Activated CD4-positive, CD25-positive, alpha-beta regulatory T cell treated with anti-CD3 and anti-CD28 coated beads, Interleukin-2, amount 50 U/mL, for 16 hours (primary cell): ENCODE measurements at regions not wholly inside any gene's neighbourhood (a gene's known extent, or its start where the extent isn't known, plus 50 kb on each side); places are given as distances from the start of the nearest gene placed in this dataset.

Experiments used
- DNase-seq: peaks from one replicate; pipeline ENCODE4 v3.0.0-alpha.2; 2020; ENCODE audit warnings: low read depth, low spot score

DNA sequence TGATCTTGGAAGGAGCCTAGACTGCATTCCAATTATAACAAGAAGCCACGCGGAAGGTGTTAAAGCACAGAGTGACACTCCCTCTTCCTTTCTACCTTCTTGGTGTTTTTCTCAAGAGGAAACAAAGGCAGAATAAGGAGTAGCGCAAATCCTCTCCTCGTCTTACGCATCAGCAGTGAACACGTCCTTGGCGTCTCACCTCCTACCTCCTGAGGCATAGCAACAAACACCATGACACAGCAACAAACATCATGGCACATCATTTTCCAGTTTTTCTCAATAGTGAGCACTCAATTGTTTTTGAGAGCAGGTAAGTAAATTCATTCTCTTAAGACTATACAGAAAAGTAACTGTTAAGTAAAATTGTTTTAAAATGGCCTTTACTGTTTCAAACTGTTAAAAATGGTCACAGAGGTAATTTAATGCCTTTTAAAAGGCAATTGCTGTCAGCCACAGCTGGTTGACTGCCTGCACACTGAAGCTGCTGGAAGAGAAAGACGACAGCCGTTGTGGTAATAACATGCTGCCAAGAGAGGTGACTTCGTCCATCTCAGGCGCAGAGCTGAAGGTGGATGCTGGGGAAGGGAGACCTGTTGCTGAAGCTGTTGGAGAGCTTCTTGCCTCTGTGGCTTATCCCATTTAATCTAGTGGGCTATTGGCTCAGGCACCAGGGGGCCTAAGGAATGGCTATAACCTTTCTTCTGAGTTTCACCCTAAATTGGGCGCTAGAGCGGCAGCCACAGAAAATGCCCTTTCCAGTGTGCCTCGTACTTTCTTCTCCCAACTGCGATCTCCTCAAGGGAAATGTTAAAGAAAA lies 703.7 kb downstream of the UQCRFS1 start:
- DNase-seq, result no peak

DNA sequence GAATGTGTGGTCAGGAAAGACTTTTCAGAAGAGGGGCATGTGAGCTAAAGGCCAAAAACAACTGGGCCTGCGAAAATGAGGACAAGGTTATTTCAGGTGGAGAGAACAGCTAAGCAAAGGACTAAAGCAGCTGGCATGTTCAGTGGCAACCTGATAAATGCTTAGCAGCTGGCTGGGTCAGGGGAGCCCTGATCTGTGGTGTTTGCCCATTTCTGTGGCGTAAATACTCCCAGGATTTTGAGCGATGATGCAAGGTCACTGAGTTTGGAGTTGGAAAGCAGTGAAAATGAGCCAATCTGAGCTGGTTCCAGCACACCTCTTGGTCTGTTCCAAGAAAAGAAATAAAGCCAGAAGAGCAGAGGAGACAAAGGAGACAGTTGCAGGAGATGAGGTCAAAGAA lies 704.3 kb downstream of the UQCRFS1 start:
- no peak for DNase-seq

DNA sequence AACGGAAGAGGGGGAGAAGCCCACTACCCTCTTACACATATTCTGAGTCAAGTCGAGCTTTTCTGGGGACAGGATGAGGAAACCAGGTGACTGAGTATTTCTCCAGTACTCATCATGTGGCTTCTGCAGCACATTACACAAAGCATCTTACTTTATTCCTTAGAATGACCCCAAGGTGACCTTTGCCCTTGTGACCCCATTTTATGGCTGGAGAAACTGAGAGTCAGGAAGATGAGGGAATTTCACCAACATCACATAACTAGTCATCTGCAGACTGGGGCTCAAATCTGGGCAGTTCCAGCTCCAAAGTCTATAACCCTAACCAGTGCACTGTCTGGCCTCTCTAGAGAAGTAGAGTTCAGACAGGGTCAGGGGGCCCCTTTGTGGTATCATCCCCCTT lies 707.0 kb downstream of the UQCRFS1 start:
- no peak for DNase-seq

DNA sequence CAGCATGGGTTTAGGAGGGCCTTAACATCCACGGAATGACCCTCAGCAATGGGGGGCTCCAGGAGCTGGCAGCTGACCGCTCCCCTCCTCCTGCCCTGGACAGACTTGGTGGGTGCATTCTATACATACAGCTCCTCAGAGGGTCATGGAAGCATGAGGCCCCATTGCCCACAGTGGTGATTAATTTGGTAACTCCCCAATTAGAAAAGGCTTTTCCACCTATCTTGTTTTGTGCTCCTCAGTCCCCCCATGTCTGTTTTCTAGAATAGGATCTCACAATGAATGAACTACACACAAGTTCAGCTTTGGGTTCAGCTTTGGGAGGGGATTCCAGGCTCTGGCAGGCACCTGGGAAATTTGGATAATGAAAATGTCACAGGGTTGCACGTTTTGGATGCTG lies 707.8 kb downstream of the UQCRFS1 start:
- DNase-seq, result no peak

DNA sequence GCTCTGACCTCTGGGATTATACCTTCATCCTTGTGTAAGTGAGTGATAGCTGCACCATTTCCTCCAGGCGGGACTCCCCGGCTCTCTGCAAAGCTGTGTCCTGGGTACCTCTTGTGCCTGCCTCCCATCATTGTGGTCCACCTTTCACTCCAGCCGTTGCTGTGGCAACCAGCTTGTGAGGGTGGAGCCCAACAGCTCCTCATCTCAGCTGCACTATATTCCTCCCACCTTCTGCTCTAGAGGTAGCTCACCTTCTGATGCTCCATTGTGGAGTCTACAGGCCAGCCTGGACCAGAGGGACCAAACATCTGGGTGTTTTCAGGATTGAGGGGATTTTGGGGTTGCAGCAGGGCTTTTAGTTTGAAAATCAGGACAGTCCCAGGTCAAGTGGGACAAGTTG lies 708.2 kb downstream of the UQCRFS1 start:
- DNase-seq, result no peak

DNA sequence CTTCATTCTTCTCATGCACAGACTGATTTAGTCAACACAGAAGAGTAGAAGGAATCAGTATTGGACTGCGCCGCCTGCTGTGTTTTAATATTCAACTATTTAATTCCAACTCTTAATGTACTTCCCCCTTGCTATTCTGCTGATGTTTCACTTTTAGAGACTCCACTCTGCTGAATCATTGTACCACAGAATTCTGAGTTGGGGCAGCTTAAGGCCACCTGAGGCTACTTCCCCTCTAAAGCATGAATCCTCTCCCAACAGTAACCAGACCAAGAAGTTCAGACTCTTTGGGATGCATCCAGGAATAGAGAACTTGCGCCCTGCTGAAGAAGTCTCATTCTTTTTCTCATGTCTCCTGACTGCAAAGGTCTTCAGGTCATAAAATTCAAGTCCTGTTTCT lies 708.8 kb downstream of the UQCRFS1 start:
- DNase-seq, result no peak

DNA sequence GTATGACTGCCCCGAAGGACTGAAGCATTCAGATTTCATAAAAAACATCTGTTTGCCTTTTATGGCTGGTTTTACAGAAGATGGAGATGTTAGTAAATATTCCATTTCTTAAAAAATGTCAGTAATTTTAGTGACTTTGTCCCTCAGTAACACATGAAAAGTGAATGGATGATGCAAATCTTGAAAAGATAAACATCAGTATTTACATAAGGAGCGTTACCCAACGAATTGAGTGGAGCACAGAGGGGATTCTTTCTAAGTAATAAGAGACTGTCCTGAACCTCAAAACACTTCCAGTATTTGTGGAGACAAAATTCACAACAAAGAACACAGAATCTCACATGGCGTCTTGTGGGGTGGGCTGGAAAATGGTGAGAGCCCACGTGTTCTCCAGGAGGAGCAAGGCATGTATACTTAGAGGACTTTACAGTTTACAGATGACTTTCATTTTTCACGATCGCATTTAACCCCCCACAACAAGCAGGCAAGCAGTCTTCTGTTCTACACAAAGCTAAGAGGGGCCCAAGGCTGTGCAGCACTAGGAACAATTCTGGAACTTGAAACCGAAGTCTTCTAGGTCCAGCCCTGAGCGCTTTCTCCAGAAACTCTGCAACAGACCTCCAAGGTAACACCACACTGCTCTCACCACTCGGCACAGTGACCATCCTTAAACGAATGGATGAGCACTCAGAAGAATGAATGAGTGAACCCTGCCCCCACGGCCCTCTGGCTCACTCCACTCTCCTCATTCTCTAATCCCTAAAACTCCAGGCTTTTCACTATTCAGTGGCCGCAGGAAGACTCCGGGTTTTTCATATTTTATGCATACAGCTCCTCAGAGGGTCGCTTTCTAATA lies 709.8 kb downstream of the UQCRFS1 start:
- DNase-seq, result no peak

DNA sequence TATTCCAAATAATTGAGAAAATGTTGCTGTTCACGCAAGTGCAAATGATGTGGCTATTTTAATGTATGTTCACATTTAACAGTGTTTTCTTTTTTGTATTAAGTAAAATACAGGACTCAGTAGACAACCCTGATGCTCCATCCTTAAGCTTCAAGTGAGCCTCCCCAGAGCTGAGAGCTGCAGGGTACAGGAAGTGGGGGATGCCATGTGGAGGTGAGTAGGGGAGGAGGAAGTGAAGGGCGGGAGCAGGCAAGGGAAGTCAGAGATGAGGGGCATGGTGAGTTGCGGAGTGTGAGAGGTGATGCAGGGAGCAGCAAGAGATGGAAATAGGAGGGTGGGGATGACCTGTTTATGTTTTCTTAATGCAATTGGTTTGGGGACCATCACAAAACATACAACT lies 711.0 kb downstream of the UQCRFS1 start:
- DNase-seq, result no peak

DNA sequence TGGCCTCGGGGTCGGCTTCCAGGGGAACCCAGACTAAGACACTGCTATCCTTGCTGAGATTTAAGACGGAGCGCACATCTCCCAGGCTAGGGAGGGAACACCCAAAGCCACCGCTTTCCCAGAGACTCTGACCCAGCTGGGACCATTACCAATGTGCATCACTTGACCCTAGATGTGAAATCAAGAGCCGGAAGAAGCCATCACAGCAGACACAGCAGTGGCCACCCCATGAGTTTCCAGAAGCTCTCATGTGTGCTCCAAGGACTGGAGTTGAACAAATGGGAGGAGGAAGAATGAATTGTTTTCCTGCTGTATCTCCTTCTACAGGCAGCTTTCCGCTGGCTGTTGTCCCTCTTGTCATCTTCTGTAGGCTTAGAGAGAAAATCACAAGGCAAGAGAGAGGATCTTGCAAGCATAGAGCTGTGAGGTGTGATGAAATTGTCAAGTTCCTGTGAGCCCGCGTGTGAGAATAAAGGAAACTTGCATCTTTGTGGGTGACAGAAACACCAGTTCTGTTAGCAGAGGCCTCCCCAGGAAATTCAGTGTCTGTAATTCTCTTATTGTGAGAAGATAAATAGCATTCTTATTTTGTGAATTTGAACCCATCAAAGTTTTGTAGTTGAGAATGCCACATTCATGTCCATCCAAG lies 711.8 kb downstream of the UQCRFS1 start:
- no peak for DNase-seq

DNA sequence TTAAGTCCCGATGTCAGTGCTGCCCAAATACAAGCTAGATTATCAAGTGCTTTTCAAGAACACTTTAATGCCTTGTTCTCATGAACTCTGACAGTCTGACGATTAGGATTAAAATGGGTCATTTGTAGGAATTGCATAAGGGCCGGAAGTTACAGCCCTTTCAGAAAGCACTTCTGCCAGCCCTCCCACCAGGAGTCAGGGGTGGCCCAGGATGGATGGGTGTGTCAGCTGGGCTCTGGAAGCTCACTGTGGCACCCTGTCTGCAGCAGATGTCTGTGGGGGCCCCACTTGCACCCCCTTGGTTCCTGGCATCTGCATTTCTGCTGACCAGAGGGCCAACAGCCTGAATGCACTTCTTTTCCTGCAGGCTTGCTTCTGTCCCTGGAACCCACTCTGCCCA lies 712.7 kb downstream of the UQCRFS1 start:
- DNase-seq, result no peak

DNA sequence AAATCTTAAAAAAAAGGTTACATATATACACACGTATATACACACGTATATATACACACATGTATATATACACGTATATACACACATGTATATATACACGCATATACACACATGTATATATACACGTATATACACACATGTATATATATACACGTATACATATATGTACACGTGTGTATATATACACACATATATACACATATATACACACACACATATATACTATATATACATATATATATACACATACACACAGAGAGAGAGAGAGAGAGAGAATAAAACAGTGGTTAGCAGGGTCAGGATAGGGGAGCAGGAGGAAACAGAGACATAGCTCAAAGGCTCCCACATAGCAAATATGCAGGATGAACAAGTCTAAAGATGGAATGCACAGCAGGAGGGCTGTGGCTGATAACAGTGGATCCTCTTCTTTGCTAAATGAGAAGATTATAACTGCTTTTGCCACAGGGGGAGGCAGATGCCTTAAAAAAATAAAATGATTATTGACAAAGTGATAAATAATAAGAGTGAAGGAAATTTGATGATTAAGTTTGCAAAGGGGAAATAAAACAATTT lies 714.5 kb downstream of the UQCRFS1 start:
- no peak for DNase-seq

DNA sequence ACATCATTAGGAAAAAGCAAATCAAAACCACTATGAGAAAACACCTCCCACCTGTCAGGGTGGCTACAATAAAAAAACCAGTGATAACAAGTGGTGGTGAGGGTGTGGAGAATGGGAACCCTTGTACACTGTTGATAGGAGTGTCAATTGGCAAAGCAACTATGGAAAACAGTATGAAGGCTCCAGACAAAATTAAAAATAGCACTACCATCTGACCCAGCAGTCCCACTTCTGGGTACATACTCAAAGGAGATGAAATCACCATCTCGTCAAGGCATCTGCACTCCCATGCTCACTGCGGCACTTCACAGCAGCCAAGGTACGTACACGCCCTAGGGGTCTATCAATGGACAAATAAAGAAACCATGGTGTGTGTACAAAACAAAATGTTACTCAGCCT lies 715.1 kb downstream of the UQCRFS1 start:
- DNase-seq, result no peak

DNA sequence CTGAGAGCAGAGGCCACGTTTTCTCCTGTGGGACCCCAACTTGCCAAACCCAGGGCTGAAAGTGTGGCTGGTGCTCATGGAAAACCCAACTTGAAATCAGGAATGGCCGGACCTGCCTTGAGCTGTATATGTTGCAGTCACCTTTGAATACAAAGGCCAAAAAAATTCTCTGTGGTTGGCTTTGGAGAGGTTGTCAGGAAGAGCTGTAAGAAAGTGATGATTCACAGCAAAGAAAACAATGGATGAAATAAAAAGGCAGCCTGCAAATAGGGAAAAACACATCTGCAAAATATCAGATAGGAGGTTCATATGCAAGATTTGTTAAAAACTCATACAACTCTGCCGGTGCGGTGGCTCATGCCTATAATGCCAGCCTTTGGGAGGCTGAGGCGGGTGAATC lies 715.8 kb downstream of the UQCRFS1 start:
- no peak for DNase-seq

DNA sequence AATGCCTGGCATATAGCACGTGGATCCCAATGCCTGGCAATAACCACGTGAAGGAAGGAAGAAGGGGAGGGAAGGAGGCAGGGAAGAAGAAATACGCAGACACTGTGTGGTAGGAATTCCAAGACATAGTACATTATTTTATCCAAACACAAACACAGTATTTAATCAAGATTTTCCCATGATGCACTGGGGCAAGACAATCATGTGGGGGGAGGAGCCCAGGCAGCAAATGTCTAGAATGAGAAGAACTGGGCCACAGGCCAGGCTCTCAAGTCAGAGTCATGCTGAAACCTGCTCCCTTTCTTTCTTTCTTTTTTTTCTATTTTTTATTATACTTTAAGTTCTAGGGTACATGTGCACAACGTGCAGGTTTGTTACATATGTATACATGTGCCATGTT lies 717.9 kb downstream of the UQCRFS1 start:
- no peak for DNase-seq

DNA sequence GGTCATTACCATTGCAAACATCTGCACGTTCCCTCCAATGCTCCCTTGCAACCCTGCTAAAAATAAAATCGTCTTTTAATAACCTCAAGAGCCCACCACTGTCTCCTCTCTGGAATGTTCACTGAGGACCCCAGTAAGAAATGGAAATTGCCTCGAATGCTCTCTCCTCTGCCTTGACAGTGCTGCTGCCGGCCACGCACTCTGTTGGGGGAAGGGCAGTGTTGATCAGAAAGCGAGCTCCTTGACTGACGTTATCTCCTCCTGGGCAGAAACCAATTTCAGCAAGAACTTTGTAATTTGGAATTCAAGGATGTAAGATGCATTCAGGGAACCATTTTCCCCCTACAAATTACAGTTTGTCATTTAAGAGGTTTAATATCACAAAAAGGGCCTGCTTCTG lies 718.5 kb downstream of the UQCRFS1 start:
- DNase-seq, result no peak

DNA sequence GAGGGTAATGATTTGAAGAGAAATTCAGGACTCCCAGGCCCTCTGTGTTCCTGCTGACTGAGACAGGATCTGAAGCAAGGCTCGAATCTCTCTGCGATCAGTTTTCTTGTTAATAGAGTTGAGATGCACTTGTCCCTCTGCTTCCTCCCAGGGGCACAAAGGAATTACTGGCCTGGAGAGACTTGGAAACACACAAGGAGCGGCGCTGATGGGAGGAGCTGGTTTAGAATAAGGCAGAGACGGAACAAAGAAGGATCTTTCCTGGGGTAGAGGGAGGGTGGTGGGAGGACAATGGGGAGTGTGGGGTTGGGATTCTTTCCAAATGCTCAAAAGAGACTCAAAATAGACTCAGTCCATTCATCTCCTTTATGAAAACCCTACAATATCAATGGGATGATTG lies 719.1 kb downstream of the UQCRFS1 start:
- no peak for DNase-seq

DNA sequence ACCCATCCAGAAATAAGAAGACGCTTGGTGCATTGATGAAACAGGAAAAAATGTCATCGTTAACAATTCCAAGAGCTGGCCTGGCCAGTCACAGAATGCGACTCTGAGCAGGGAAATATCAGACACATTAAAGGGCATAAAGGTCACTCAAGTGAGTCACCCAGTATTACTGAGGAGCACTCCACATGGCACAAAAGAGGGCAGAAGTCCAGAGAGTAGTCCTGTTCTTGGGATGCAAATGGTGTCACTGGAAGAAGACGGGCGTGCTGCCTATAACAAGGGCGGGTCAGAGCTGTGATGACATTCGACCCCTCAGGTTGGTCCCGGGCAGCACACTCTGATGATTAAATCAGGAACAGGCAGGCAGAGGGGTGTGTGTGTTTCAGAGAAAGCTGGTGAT lies 720.3 kb downstream of the UQCRFS1 start:
- no peak for DNase-seq

DNA sequence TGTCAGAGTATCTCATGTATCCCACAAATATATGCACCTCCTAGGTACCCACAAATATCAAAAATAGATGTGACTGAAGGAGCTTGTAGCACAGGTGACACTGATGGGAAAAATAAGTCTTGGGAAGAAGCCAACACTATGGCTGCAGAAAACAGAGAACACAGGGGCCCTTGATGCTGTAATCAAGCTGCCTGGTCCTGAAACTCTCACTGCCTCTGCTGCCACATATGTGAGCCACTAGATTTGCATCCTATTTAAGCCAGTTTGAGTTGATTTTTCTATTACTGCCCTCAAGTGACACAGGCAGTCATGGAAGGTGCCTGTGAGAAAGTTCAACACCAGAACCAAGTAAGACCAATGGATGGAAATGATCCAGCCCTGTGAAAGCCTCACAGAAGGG lies 720.8 kb downstream of the UQCRFS1 start:
- no peak for DNase-seq

DNA sequence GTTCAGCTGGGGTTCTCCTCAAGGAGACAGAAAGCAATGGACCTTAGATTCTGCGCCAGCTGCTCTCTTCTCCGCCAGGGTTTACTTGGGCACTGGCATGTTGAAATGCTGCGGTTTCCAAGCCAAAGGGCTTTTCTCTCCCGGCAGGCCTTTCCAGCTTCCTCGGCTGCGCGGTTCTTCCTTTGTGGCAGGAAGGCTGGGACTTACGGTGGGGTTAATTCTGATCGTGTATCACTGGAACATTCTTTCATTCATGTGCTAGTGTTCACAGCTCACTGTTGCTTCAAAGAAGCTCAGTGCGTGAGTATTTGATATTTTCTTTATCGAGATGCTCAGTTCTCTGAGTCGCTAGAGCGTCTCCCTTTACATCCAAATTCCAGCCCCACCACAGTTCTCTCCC lies 723.2 kb downstream of the UQCRFS1 start:
- no peak for DNase-seq

DNA sequence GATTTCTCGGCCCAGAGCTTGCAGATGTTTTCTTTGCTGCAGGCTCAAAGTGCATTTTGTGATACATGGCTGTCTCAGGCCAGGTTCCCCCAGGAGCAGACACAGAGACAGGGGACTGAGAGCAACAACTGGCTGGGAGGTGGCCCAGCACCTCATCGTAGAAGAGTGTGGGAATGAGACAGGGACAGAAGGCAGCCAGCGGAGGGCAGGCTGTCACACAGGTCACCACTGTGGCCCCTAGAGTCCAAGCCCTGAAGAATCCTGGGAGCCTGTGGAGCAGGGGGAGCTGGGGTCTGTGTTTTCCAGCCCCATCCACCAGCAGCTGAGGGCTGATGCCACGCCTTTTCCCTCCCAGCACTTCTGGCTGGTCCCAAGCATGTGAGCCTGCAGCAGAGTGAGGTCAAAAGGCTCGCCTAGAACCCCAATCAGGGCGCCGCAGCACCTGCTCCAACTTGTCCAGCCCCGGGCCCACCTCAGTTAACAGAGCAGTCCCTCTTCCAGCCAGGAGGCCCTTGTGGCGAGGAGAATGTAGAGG lies 723.8 kb downstream of the UQCRFS1 start:
- DNase-seq, result no peak

DNA sequence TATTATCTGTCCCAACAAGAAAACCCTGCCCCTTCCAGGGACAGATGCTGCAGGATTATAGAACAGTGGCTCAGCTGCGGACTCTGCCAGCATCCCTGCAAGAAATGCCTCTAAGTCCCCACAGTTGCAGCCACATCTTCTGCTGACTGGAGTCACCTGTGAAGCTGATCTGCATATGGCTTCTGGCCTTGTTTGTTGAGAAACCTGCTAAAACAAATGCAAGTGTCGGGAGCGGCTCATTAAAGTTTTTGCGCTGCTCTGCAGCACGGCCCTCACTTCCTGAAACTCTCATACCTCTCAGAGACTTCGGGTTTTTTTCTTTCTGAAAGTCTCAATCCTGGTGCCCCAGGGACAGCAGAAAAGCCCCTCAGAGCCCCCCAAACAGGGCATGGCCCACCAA lies 725.0 kb downstream of the UQCRFS1 start:
- DNase-seq, result no peak

DNA sequence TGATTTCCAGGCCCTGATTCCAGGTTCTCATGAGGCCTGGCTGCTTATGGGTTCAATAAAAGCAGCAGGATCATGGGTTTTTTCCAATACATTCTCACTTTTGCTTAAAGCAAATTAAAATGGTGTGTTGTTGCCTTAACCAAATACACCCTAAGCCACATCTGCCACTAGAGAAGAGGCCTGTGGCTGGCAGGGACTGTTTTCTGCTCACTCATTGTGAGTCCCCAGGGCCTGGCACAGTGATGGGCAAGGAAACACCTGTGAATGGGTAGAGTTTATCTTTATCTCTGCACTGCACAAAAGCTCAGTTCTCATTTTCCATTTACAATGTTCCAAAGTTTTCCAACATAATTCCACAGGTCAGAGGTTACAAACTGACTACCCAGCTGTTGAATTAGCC lies 726.0 kb downstream of the UQCRFS1 start:
- no peak for DNase-seq
